ENCODE measurements at regions not wholly inside any gene's neighbourhood (a gene's known extent, or its start where the extent isn't known, plus 50 kb on each side); places are given as distances from the start of the nearest gene placed in this dataset.

DNA sequence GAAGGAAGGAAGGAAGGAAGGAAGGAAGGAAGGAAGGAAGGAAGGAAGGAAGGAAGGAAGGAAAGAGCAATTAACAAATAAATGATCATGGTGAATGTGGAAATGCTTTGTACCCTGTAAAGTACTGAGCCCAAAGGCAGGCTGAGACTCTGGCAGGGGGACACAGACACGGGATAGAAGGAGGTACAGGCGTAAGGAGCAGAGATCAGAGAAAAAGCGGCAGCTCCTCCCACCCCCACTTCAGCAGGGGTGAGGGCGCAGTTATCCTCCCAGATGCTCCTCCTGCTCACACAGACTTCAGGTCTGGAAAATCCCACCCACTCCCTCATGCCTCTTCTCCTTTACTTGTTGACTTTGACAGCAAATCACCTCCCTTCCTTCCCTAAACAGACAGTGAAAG, 464.5 kb downstream of the MATN1 start:
- Histone ChIP-seq H3K36me3 (ENCODE audit: control insufficient read depth in 1 of 2, insufficient read depth in 2 of 2, low read length in 2 of 2) (no peaks in the 10 kb centered on the region), H3K27ac (ENCODE audit: low read length) (no peak overlapping the region), H3K4me3 (ENCODE audit: low read depth in 1 of 2, low read length in 2 of 2) (no peak overlapping the region), H3K27me3 (ENCODE audit: low read depth, low read length) (no peaks in the 10 kb centered on the region), H3K9me3 (ENCODE audit: control insufficient read depth in 1 of 2, low read length in 2 of 2) (no peaks in the 10 kb centered on the region), H3K4me1 (ENCODE audit: control insufficient read depth in 1 of 2, insufficient read depth in 2 of 2, low read length in 2 of 2) (no peaks in the 10 kb centered on the region)

DNA sequence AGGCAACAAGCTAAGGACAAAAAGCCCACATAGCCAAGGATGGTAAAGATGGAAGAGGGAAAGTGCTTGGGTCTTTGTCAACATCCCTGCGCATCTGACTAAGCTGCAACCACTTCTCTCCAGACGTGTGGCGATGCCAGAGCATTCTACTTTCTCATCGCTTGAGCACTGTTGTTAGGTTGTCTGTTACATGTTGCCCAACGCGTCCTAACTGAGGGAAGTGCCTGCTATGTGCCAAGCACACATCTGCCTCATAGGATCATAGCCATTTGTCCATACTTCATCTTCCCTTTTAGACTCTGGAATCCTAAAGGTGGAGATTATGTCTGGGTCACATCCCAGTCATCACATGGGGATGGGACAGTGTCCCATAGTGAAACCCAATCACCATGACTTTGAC, 464.9 kb downstream of the MATN1 start:
- no peaks in the 10 kb centered on the region for H3K9me3 ChIP-seq (ENCODE audit: control insufficient read depth in 1 of 2, low read length in 2 of 2)
- H3K36me3 ChIP-seq (ENCODE audit: control insufficient read depth in 1 of 2, insufficient read depth in 2 of 2, low read length in 2 of 2) = no peaks in the 10 kb centered on the region
- H3K4me3 ChIP-seq (ENCODE audit: low read depth in 1 of 2, low read length in 2 of 2) = no peak overlapping the region
- no peaks in the 10 kb centered on the region for H3K27me3 ChIP-seq (ENCODE audit: low read depth, low read length)
- H3K27ac ChIP-seq (ENCODE audit: low read length) = no peak overlapping the region
- no peaks in the 10 kb centered on the region for H3K4me1 ChIP-seq (ENCODE audit: control insufficient read depth in 1 of 2, insufficient read depth in 2 of 2, low read length in 2 of 2)

GRCh38 chr1:30257742-30258380, 465.5 kb downstream of the MATN1 start:
- H3K27me3 ChIP-seq (ENCODE audit: low read depth, low read length) = no peaks in the 10 kb centered on the region

GRCh38 chr1:30257322-30257721, 466.1 kb downstream of the MATN1 start:
- Histone ChIP-seq H3K36me3 (ENCODE audit: control insufficient read depth in 1 of 2, insufficient read depth in 2 of 2, low read length in 2 of 2) (no peaks in the 10 kb centered on the region), H3K9me3 (ENCODE audit: control insufficient read depth in 1 of 2, low read length in 2 of 2) (no peaks in the 10 kb centered on the region), H3K4me3 (ENCODE audit: low read depth in 1 of 2, low read length in 2 of 2) (no peak overlapping the region), H3K27ac (ENCODE audit: low read length) (no peak overlapping the region), H3K4me1 (ENCODE audit: control insufficient read depth in 1 of 2, insufficient read depth in 2 of 2, low read length in 2 of 2) (no peaks in the 10 kb centered on the region), H3K27me3 (ENCODE audit: low read depth, low read length) (no peaks in the 10 kb centered on the region)

More at GRCh38 chr1:30257742-30258380, 465.5 kb downstream of the MATN1 start:
- Histone ChIP-seq H3K36me3 (ENCODE audit: control insufficient read depth in 1 of 2, insufficient read depth in 2 of 2, low read length in 2 of 2) (no peaks in the 10 kb centered on the region), H3K4me3 (ENCODE audit: low read depth in 1 of 2, low read length in 2 of 2) (no peak overlapping the region), H3K4me1 (ENCODE audit: control insufficient read depth in 1 of 2, insufficient read depth in 2 of 2, low read length in 2 of 2) (no peaks in the 10 kb centered on the region), H3K27ac (ENCODE audit: low read length) (no peak overlapping the region), H3K9me3 (ENCODE audit: control insufficient read depth in 1 of 2, low read length in 2 of 2) (no peaks in the 10 kb centered on the region)

- Histone ChIP-seq H3K27me3 (ENCODE audit: low read depth, low read length) (no peaks in the 10 kb centered on the region), H3K4me3 (ENCODE audit: low read depth in 1 of 2, low read length in 2 of 2) (no peak overlapping the region), H3K4me1 (ENCODE audit: control insufficient read depth in 1 of 2, insufficient read depth in 2 of 2, low read length in 2 of 2) (no peaks in the 10 kb centered on the region), H3K36me3 (ENCODE audit: control insufficient read depth in 1 of 2, insufficient read depth in 2 of 2, low read length in 2 of 2) (no peaks in the 10 kb centered on the region), H3K9me3 (ENCODE audit: control insufficient read depth in 1 of 2, low read length in 2 of 2) (no peaks in the 10 kb centered on the region), H3K27ac (ENCODE audit: low read length) (no peak overlapping the region)
These were observed 466.5 kb downstream of the MATN1 start for GRCh38 chr1:30256911-30257310.

DNA sequence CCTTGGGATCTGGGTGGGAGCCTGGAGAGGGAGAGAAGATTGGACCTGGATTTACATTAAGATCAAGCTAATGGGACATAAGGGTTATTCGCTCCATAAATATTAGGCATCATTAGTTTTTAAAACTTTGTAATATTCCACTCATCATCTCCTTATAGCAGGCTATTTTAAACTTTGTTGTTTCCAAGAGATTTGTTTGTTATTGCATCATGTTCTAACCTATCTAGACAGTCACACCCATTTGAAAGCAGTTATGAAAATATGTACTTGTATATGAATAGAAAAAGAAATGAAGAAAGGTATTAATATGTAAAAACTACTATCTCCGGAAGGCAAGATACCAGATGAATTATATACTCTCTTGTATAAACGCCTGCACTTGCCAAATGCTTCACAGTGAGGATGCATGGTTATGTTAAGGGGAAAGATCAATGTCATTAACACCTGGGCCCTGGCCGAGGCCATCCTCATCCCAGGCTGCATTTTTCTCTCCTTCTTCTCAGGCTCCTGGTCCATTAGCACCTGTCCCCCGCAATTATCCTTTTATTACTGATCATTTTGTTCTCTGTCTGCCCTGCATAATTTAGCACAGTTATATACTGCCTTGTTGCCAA, 468.2 kb downstream of the MATN1 start:
- H3K27ac ChIP-seq (ENCODE audit: low read length) = no peak overlapping the region
- no peak overlapping the region for H3K4me3 ChIP-seq (ENCODE audit: low read depth in 1 of 2, low read length in 2 of 2)
- H3K36me3 ChIP-seq (ENCODE audit: control insufficient read depth in 1 of 2, insufficient read depth in 2 of 2, low read length in 2 of 2) = no peaks in the 10 kb centered on the region
- no peaks in the 10 kb centered on the region for H3K4me1 ChIP-seq (ENCODE audit: control insufficient read depth in 1 of 2, insufficient read depth in 2 of 2, low read length in 2 of 2)
- no peaks in the 10 kb centered on the region for H3K27me3 ChIP-seq (ENCODE audit: low read depth, low read length)
- H3K9me3 ChIP-seq (ENCODE audit: control insufficient read depth in 1 of 2, low read length in 2 of 2) = no peaks in the 10 kb centered on the region

GRCh38 chr1:30253807-30254440, 469.5 kb downstream of the MATN1 start:
- no peaks in the 10 kb centered on the region for H3K36me3 ChIP-seq (ENCODE audit: control insufficient read depth in 1 of 2, insufficient read depth in 2 of 2, low read length in 2 of 2)
- no peak overlapping the region for H3K4me3 ChIP-seq (ENCODE audit: low read depth in 1 of 2, low read length in 2 of 2)
- H3K27me3 ChIP-seq (ENCODE audit: low read depth, low read length) = no peaks in the 10 kb centered on the region
- no peaks in the 10 kb centered on the region for H3K4me1 ChIP-seq (ENCODE audit: control insufficient read depth in 1 of 2, insufficient read depth in 2 of 2, low read length in 2 of 2)
- no peak overlapping the region for H3K27ac ChIP-seq (ENCODE audit: low read length)
- no peaks in the 10 kb centered on the region for H3K9me3 ChIP-seq (ENCODE audit: control insufficient read depth in 1 of 2, low read length in 2 of 2)

DNA sequence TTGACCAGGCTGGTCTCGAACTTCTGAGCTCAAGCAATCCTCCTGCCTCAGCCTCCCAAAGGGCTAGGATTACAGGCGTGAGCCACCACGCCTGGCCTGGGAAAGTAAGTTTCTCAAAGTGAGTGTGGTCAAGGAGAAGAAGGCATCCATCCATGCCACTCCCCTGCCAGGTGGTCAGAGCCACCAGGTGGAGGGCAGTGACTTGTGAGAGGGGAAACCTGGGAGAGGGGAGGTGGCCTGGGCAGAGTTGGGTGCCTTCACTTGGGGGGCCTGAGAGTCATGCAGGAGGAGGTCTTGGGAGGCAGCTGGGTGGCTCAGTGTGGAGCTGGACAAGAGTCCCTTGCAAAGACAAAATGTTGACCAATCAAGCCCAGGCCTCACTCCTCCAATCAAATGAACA, 470.0 kb downstream of the MATN1 start:
- no peaks in the 10 kb centered on the region for H3K4me1 ChIP-seq (ENCODE audit: control insufficient read depth in 1 of 2, insufficient read depth in 2 of 2, low read length in 2 of 2)
- no peak overlapping the region for H3K4me3 ChIP-seq (ENCODE audit: low read depth in 1 of 2, low read length in 2 of 2)
- no peaks in the 10 kb centered on the region for H3K36me3 ChIP-seq (ENCODE audit: control insufficient read depth in 1 of 2, insufficient read depth in 2 of 2, low read length in 2 of 2)
- H3K9me3 ChIP-seq (ENCODE audit: control insufficient read depth in 1 of 2, low read length in 2 of 2) = no peaks in the 10 kb centered on the region
- no peaks in the 10 kb centered on the region for H3K27me3 ChIP-seq (ENCODE audit: low read depth, low read length)
- no peak overlapping the region for H3K27ac ChIP-seq (ENCODE audit: low read length)

GRCh38 chr1:30250984-30251850, 472.2 kb downstream of the MATN1 start:
- no peaks in the 10 kb centered on the region for H3K4me1 ChIP-seq (ENCODE audit: control insufficient read depth in 1 of 2, insufficient read depth in 2 of 2, low read length in 2 of 2)
- no peaks in the 10 kb centered on the region for H3K36me3 ChIP-seq (ENCODE audit: control insufficient read depth in 1 of 2, insufficient read depth in 2 of 2, low read length in 2 of 2)
- no peak overlapping the region for H3K27ac ChIP-seq (ENCODE audit: low read length)
- no peaks in the 10 kb centered on the region for H3K27me3 ChIP-seq (ENCODE audit: low read depth, low read length)
- H3K4me3 ChIP-seq (ENCODE audit: low read depth in 1 of 2, low read length in 2 of 2) = no peak overlapping the region
- no peaks in the 10 kb centered on the region for H3K9me3 ChIP-seq (ENCODE audit: control insufficient read depth in 1 of 2, low read length in 2 of 2)

DNA sequence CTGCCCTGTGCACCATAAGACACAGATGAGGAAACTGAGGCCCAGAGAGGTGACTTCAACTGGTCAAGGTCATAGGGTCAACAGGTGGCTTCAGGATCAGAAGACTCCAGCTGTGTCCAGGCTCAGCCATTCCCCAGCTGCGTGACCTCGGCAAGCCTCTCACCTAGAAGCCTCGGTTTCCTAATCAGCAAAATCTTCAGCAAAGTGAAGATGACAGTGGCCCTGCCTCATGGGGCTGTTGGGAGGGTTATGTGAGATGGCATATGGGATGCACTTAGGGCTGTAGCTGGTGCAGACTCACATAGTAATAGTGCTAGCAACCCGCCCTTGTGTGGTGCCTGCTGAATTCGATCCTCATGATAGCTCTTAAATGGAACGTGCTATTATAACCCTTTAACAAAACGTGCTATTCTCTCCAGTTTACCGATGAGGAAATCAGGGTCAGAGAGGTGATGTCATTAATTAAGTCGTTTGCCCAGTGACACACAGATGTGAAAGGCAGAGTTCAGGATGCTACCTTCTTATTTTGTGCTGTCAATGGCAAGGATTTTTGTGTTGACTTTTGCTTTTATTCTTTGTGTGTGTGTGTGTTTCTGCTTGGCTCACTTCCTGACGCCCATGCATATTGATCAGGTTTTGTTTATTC, 472.9 kb downstream of the MATN1 start:
- Histone ChIP-seq H3K9me3 (ENCODE audit: control insufficient read depth in 1 of 2, low read length in 2 of 2) (no peaks in the 10 kb centered on the region), H3K27me3 (ENCODE audit: low read depth, low read length) (no peaks in the 10 kb centered on the region), H3K36me3 (ENCODE audit: control insufficient read depth in 1 of 2, insufficient read depth in 2 of 2, low read length in 2 of 2) (no peaks in the 10 kb centered on the region), H3K4me3 (ENCODE audit: low read depth in 1 of 2, low read length in 2 of 2) (no peak overlapping the region), H3K27ac (ENCODE audit: low read length) (no peak overlapping the region), H3K4me1 (ENCODE audit: control insufficient read depth in 1 of 2, insufficient read depth in 2 of 2, low read length in 2 of 2) (no peaks in the 10 kb centered on the region)
